ENCODE measurements at regions not wholly inside any gene's neighbourhood (a gene's known extent, or its start where the extent isn't known, plus 50 kb on each side); places are given as distances from the start of the nearest gene placed in this dataset.
A peak's percentile ranks its signal among the peaks of the same experiment; 100 is the strongest.

DNA sequence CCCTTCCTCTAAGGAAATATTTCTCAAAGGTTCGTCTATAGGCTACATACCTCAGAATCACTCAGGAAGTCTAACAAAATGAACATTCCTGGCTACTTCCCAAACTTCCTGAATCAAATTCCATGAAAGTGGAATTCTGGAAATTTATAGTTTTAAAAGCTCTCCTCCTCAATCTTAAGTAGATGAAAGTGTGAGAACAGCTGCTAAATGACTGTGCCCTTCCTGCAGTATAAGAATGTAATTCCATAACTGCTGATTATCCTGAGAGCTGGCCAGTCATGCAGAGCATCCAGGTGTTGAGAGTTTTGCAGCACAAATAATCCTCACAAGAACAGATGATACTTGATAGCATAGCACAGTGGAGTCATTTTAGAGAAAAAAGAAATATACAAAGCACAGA, 265.0 kb downstream of the KCNJ3 start (continued):
- TF ChIP-seq, protein P1, sequence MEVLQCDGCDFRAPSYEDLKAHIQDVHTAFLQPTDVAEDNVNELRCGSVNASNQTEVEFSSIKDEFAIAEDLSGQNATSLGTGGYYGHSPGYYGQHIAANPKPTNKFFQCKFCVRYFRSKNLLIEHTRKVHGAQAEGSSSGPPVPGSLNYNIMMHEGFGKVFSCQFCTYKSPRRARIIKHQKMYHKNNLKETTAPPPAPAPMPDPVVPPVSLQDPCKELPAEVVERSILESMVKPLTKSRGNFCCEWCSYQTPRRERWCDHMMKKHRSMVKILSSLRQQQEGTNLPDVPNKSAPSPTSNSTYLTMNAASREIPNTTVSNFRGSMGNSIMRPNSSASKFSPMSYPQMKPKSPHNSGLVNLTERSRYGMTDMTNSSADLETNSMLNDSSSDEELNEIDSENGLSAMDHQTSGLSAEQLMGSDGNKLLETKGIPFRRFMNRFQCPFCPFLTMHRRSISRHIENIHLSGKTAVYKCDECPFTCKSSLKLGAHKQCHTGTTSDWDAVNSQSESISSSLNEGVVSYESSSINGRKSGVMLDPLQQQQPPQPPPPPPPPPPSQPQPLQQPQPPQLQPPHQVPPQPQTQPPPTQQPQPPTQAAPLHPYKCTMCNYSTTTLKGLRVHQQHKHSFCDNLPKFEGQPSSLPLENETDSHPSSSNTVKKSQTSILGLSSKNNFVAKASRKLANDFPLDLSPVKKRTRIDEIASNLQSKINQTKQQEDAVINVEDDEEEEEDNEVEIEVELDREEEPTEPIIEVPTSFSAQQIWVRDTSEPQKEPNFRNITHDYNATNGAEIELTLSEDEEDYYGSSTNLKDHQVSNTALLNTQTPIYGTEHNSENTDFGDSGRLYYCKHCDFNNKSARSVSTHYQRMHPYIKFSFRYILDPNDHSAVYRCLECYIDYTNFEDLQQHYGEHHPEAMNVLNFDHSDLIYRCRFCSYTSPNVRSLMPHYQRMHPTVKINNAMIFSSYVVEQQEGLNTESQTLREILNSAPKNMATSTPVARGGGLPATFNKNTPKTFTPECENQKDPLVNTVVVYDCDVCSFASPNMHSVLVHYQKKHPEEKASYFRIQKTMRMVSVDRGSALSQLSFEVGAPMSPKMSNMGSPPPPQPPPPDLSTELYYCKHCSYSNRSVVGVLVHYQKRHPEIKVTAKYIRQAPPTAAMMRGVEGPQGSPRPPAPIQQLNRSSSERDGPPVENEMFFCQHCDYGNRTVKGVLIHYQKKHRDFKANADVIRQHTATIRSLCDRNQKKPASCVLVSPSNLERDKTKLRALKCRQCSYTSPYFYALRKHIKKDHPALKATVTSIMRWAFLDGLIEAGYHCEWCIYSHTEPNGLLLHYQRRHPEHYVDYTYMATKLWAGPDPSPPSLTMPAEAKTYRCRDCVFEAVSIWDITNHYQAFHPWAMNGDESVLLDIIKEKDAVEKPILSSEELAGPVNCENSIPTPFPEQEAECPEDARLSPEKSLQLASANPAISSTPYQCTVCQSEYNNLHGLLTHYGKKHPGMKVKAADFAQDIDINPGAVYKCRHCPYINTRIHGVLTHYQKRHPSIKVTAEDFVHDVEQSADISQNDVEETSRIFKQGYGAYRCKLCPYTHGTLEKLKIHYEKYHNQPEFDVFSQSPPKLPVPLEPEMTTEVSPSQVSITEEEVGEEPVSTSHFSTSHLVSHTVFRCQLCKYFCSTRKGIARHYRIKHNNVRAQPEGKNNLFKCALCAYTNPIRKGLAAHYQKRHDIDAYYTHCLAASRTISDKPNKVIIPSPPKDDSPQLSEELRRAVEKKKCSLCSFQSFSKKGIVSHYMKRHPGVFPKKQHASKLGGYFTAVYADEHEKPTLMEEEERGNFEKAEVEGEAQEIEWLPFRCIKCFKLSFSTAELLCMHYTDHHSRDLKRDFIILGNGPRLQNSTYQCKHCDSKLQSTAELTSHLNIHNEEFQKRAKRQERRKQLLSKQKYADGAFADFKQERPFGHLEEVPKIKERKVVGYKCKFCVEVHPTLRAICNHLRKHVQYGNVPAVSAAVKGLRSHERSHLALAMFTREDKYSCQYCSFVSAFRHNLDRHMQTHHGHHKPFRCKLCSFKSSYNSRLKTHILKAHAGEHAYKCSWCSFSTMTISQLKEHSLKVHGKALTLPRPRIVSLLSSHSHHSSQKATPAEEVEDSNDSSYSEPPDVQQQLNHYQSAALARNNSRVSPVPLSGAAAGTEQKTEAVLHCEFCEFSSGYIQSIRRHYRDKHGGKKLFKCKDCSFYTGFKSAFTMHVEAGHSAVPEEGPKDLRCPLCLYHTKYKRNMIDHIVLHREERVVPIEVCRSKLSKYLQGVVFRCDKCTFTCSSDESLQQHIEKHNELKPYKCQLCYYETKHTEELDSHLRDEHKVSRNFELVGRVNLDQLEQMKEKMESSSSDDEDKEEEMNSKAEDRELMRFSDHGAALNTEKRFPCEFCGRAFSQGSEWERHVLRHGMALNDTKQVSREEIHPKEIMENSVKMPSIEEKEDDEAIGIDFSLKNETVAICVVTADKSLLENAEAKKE (CRISPR knock-in tag; IDR thresholded peaks at IDR 0.05): no peak
- TF ChIP-seq STAT1 (IDR thresholded peaks at IDR 0.05; ENCODE audit: unreplicated experiment) (no peak), POLR2AphosphoS5 (IDR thresholded peaks at IDR 0.05; ENCODE audit: low read depth) (no peak), NANOG (IDR thresholded peaks at IDR 0.05; ENCODE audit: borderline replicate concordance) (no peak)

DNA sequence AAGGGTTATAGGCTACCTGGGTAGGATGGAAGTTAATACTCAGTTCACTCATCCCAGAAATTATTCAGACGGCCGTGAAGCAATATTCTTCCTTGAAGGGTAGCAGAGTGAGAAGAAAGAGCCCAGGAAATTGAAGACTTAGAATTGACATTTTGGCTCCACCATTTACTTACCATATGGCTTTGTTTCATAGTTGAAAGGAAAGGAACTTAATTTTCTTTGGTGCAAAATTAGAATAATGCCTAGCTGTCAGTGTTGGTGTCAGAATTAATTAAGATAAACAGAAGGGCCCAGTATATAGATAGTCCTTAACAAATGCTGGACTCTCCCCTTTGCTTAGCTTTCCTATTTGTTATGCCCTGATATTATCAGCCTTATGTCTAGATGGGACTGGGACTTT, 263.2 kb downstream of the KCNJ3 start:
- ATAC-seq (no peak), DNase-seq (ENCODE audit: low spot score) (no peak)
- Mint-ChIP-seq H3K4me3 (no peak overlapping the region), H3K27me3 (ENCODE audit: insufficient read depth, low read depth, poor library complexity) (no peaks in the 10 kb centered on the region), H3K27ac (no peak overlapping the region), H3K4me1 (no peaks in the 10 kb centered on the region), H3K9me3 (no peaks in the 10 kb centered on the region), H3K36me3 (ENCODE audit: low read depth) (no peaks in the 10 kb centered on the region)
- Histone ChIP-seq H3K27me3 (ENCODE audit: insufficient read depth) (no peaks in the 10 kb centered on the region), H3K4me2 (no peak overlapping the region), H3F3A (replicated peaks; ENCODE audit: low read depth) (no peaks in the 10 kb centered on the region), H3K9me2 (ENCODE audit: insufficient read depth) (no peaks in the 10 kb centered on the region), H3K36me3 (ENCODE audit: insufficient read depth) (no peaks in the 10 kb centered on the region), H3K79me2 (replicated peaks; ENCODE audit: insufficient read depth) (no peaks in the 10 kb centered on the region), H3K27ac (ENCODE audit: low read depth) (no peak overlapping the region), H2AFZ (0 out of 2 replicates have a peak overlapping the region, but pooled peaks have one; percentile 61), H3K4me1 (ENCODE audit: insufficient read depth) (no peaks in the 10 kb centered on the region), H4K20me1 (replicated peaks; ENCODE audit: insufficient read depth) (no peaks in the 10 kb centered on the region), H3K4me3 (no peak overlapping the region)
- TF ChIP-seq, protein P2, sequence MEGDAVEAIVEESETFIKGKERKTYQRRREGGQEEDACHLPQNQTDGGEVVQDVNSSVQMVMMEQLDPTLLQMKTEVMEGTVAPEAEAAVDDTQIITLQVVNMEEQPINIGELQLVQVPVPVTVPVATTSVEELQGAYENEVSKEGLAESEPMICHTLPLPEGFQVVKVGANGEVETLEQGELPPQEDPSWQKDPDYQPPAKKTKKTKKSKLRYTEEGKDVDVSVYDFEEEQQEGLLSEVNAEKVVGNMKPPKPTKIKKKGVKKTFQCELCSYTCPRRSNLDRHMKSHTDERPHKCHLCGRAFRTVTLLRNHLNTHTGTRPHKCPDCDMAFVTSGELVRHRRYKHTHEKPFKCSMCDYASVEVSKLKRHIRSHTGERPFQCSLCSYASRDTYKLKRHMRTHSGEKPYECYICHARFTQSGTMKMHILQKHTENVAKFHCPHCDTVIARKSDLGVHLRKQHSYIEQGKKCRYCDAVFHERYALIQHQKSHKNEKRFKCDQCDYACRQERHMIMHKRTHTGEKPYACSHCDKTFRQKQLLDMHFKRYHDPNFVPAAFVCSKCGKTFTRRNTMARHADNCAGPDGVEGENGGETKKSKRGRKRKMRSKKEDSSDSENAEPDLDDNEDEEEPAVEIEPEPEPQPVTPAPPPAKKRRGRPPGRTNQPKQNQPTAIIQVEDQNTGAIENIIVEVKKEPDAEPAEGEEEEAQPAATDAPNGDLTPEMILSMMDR (conservative IDR thresholded peaks at IDR 0.05; ENCODE audit: low read depth in 2 of 2): no peak
- TF ChIP-seq, protein P3, sequence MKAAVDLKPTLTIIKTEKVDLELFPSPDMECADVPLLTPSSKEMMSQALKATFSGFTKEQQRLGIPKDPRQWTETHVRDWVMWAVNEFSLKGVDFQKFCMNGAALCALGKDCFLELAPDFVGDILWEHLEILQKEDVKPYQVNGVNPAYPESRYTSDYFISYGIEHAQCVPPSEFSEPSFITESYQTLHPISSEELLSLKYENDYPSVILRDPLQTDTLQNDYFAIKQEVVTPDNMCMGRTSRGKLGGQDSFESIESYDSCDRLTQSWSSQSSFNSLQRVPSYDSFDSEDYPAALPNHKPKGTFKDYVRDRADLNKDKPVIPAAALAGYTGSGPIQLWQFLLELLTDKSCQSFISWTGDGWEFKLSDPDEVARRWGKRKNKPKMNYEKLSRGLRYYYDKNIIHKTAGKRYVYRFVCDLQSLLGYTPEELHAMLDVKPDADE (IDR thresholded peaks at IDR 0.05): no peak
- no peak for TF ChIP-seq EZH2phosphoT487 (IDR thresholded peaks at IDR 0.05; ENCODE audit: unreplicated experiment)
- TF ChIP-seq, protein P1 (CRISPR knock-in tag; IDR thresholded peaks at IDR 0.05): no peak
- TF ChIP-seq STAT1 (IDR thresholded peaks at IDR 0.05; ENCODE audit: unreplicated experiment): no peak

Data from GM23338 (cell line).